ENCODE measurements at regions not wholly inside any gene's neighbourhood (a gene's known extent, or its start where the extent isn't known, plus 50 kb on each side); places are given as distances from the start of the nearest gene placed in this dataset.

DNA sequence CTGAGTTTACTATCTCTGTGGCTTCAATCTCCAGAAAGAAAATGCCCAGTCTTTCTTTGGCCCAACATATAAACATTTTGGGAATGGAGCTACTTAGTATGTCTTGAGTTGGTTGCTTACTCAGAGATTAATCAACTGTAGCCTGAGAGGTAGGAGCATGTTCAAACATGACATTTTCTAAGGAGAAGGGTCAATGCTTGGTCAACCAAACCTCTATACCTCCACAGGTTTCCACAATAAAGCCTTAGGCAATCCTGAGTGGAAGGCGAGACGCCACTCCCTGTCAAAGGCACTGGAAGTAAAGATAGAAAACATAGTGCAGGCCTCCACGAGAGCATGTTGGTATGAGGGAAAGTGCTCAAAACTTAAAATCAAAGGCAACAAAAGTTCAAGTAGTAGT lies 411.4 kb downstream of the KCTD16 start:
- TF ChIP-seq, protein P1, sequence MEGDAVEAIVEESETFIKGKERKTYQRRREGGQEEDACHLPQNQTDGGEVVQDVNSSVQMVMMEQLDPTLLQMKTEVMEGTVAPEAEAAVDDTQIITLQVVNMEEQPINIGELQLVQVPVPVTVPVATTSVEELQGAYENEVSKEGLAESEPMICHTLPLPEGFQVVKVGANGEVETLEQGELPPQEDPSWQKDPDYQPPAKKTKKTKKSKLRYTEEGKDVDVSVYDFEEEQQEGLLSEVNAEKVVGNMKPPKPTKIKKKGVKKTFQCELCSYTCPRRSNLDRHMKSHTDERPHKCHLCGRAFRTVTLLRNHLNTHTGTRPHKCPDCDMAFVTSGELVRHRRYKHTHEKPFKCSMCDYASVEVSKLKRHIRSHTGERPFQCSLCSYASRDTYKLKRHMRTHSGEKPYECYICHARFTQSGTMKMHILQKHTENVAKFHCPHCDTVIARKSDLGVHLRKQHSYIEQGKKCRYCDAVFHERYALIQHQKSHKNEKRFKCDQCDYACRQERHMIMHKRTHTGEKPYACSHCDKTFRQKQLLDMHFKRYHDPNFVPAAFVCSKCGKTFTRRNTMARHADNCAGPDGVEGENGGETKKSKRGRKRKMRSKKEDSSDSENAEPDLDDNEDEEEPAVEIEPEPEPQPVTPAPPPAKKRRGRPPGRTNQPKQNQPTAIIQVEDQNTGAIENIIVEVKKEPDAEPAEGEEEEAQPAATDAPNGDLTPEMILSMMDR (conservative IDR thresholded peaks at IDR 0.05; ENCODE audit: low read length) = no peak
- TF ChIP-seq EZH2phosphoT487 (IDR thresholded peaks at IDR 0.05; ENCODE audit: borderline replicate concordance) = no peak
